HEK293 (cell line): ENCODE measurements at regions not wholly inside any gene's neighbourhood (a gene's known extent, or its start where the extent isn't known, plus 50 kb on each side); places are given as distances from the start of the nearest gene placed in this dataset.

Experiments
- CTCF ChIA-PET: fragments of 350-600 bp; formaldehyde crosslinking; extraction: SDS; loops from one replicate; lab custom pipeline; 2021; ENCODE audit warnings: antibody characterized with exemption; lab: Yijun Ruan, JAX
- POLR2A ChIA-PET: fragments of 300-600 bp; formaldehyde crosslinking; extraction: SDS; loops from one replicate; lab custom pipeline; 2020; ENCODE audit warnings: antibody characterized with exemption, inconsistent platforms; lab: Yijun Ruan, JAX
- H3K27ac ChIP-seq: fragments of 200-500 bp; sonication (Bioruptor generic); 2 replicates; pipeline ENCODE4 v1.5.1; 2014; ENCODE audit warnings: low read depth, low read length, control low read depth, inconsistent platforms; ENCODE audit errors: extremely low read depth
- H3K36me3 ChIP-seq, 2 experiments: fragments of 200-500 bp in 1 of 2; sonication (Bioruptor generic) in 1 of 2; 1 replicate in 1 of 2; 2 replicates in 1 of 2; pipeline ENCODE4 v1.5.1; 2014 to 2017; ENCODE audit warnings: inconsistent platforms in 2 of 2, low read length in 2 of 2; ENCODE audit not compliant: control insufficient read depth in 2 of 2, insufficient read depth in 1 of 2
- H3K4me1 ChIP-seq: fragments of 200-500 bp; sonication (Bioruptor generic); 2 replicates; pipeline ENCODE4 v1.5.1; 2014; ENCODE audit warnings: mild to moderate bottlenecking, low read length, inconsistent platforms; ENCODE audit not compliant: control insufficient read depth, insufficient read depth
- H3K4me3 ChIP-seq: 2 replicates; pipeline ENCODE4 v1.5.1; 2011; ENCODE audit warnings: low read depth, mild to moderate bottlenecking, control low read depth, low read length, moderate library complexity
- H3K9me3 ChIP-seq: fragments of 200-500 bp; sonication (Bioruptor generic); 2 replicates; pipeline ENCODE4 v1.5.1; 2014; ENCODE audit warnings: low read depth, low read length, inconsistent platforms; ENCODE audit not compliant: control insufficient read depth, insufficient read depth
- MYNN ChIP-seq: fragments of 450-650 bp; formaldehyde crosslinking; IDR thresholded peaks from 2 replicates; pipeline ENCODE4 v1.5.1; 2016; ENCODE audit warnings: missing biosample characterization, missing genetic modification characterization, borderline replicate concordance
- SCRT1 ChIP-seq: fragments of 450-650 bp; formaldehyde crosslinking; IDR thresholded peaks from 2 replicates; pipeline ENCODE4 v1.5.1; 2016; ENCODE audit warnings: missing biosample characterization, missing genetic modification characterization, borderline replicate concordance
- YY1 ChIP-seq: fragments of 450-650 bp; formaldehyde crosslinking; IDR thresholded peaks from 2 replicates; pipeline ENCODE4 v1.5.1; 2018; ENCODE audit warnings: missing biosample characterization, missing genetic modification characterization
- ZBTB21 ChIP-seq: fragments of 450-650 bp; formaldehyde crosslinking; IDR thresholded peaks from 2 replicates; pipeline ENCODE4 v1.5.1; 2017; ENCODE audit warnings: missing biosample characterization, missing genetic modification characterization
- ZNF280D ChIP-seq: fragments of 450-650 bp; formaldehyde crosslinking; IDR thresholded peaks from 2 replicates; pipeline ENCODE4 v1.5.1; 2016; ENCODE audit warnings: missing biosample characterization, missing genetic modification characterization
- ZNF354C ChIP-seq: fragments of 450-650 bp; formaldehyde crosslinking; IDR thresholded peaks from 2 replicates; pipeline ENCODE4 v1.5.1; 2016; ENCODE audit warnings: missing biosample characterization, missing genetic modification characterization, low read depth, borderline replicate concordance
- ZNF514 ChIP-seq: fragments of 450-650 bp; formaldehyde crosslinking; IDR thresholded peaks from 2 replicates; pipeline ENCODE4 v1.5.1; 2016; ENCODE audit warnings: missing biosample characterization, missing genetic modification characterization
- ZNF560 ChIP-seq: fragments of 450-650 bp; formaldehyde crosslinking; IDR thresholded peaks from 2 replicates; pipeline ENCODE4 v1.5.1; 2017; ENCODE audit warnings: missing biosample characterization, missing genetic modification characterization, borderline replicate concordance
- ZNF626 ChIP-seq: fragments of 450-650 bp; sonication (Bioruptor Pico); formaldehyde crosslinking; IDR thresholded peaks from 2 replicates; pipeline ENCODE4 v1.5.1; 2018; ENCODE audit warnings: missing biosample characterization, missing genetic modification characterization, inconsistent platforms
- ZNF777 ChIP-seq: fragments of 450-650 bp; formaldehyde crosslinking; IDR thresholded peaks from 2 replicates; pipeline ENCODE4 v1.5.1; 2017; ENCODE audit warnings: missing biosample characterization, missing genetic modification characterization, borderline replicate concordance
- ZNF843 ChIP-seq: fragments of 450-650 bp; formaldehyde crosslinking; IDR thresholded peaks from 2 replicates; pipeline ENCODE4 v1.5.1; 2016; ENCODE audit warnings: missing biosample characterization, missing genetic modification characterization
- TF ChIP-seq, protein P1 (sequence below): fragments of 450-650 bp; formaldehyde crosslinking; IDR thresholded peaks from 2 replicates; pipeline ENCODE4 v1.5.1; 2016; ENCODE audit warnings: missing biosample characterization, missing genetic modification characterization
- TF ChIP-seq, protein P2 (sequence below): fragments of 450-650 bp; formaldehyde crosslinking; IDR thresholded peaks from 2 replicates; pipeline ENCODE4 v1.5.1; 2016; ENCODE audit warnings: missing biosample characterization, missing genetic modification characterization, low read depth
- TF ChIP-seq, protein P3 (sequence below): fragments of 450-650 bp; formaldehyde crosslinking; IDR thresholded peaks from 2 replicates; pipeline ENCODE4 v1.5.1; 2016; ENCODE audit warnings: missing biosample characterization, missing genetic modification characterization

DNA sequence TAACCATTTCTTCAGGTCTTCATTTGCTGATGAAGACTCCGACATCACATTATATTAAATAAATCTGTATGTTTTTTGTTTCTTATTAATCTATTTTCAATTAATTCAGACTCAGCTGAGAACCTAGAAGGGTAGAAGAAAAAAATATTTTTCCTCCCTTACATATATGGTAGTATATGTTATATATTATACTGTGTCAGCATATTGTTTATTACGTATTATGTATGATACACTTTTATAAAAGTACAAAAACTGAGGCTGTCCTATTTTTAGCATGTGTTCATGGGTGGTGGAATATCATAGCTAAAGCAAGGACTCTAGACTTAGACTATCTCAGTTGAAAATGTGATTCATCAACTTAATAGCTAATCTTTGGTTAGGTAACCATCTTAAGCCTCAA, 149.3 kb downstream of the CENPC start:
- H3K9me3 ChIP-seq: no peaks in the 10 kb centered on the region
- CTCF ChIA-PET: interaction anchor here (0.6 to 0.8 kb wide), 3 partner anchors 12 to 991 kb away, joined by 3 read pairs; no protein-coding TSS in a partner anchor
- H3K4me3 ChIP-seq: no peak overlapping the region
- H3K36me3 ChIP-seq: no peaks in the 10 kb centered on the region
- POLR2A ChIA-PET: no interaction called here
- TF ChIP-seq ZNF777 (no peak), ZNF843 (tag by site-specific recombination) (no peak), ZNF560 (tag by site-specific recombination) (no peak), ZNF280D (tag by site-specific recombination) (no peak), ZNF354C (tag by site-specific recombination) (no peak), SCRT1 (no peak), MYNN (tag by site-specific recombination) (no peak)
- TF ChIP-seq, protein P1, sequence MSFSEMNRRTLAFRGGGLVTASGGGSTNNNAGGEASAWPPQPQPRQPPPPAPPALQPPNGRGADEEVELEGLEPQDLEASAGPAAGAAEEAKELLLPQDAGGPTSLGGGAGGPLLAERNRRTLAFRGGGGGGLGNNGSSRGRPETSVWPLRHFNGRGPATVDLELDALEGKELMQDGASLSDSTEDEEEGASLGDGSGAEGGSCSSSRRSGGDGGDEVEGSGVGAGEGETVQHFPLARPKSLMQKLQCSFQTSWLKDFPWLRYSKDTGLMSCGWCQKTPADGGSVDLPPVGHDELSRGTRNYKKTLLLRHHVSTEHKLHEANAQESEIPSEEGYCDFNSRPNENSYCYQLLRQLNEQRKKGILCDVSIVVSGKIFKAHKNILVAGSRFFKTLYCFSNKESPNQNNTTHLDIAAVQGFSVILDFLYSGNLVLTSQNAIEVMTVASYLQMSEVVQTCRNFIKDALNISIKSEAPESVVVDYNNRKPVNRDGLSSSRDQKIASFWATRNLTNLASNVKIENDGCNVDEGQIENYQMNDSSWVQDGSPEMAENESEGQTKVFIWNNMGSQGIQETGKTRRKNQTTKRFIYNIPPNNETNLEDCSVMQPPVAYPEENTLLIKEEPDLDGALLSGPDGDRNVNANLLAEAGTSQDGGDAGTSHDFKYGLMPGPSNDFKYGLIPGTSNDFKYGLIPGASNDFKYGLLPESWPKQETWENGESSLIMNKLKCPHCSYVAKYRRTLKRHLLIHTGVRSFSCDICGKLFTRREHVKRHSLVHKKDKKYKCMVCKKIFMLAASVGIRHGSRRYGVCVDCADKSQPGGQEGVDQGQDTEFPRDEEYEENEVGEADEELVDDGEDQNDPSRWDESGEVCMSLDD (tag by site-specific recombination): no peak
- TF ChIP-seq, protein P2, sequence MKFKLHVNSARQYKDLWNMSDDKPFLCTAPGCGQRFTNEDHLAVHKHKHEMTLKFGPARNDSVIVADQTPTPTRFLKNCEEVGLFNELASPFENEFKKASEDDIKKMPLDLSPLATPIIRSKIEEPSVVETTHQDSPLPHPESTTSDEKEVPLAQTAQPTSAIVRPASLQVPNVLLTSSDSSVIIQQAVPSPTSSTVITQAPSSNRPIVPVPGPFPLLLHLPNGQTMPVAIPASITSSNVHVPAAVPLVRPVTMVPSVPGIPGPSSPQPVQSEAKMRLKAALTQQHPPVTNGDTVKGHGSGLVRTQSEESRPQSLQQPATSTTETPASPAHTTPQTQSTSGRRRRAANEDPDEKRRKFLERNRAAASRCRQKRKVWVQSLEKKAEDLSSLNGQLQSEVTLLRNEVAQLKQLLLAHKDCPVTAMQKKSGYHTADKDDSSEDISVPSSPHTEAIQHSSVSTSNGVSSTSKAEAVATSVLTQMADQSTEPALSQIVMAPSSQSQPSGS (tag by site-specific recombination): no peak
- H3K27ac ChIP-seq: no peak overlapping the region
- no peaks in the 10 kb centered on the region for H3K4me1 ChIP-seq

- H3K4me3 ChIP-seq: no peak overlapping the region
- no peaks in the 10 kb centered on the region for H3K9me3 ChIP-seq
- no peak overlapping the region for H3K27ac ChIP-seq
- CTCF ChIA-PET: interaction anchor here (0.8 kb wide), 1 partner anchor 69 kb away, joined by 3 read pairs; no protein-coding TSS in a partner anchor
- POLR2A ChIA-PET: no interaction called here
- TF ChIP-seq, protein P3, sequence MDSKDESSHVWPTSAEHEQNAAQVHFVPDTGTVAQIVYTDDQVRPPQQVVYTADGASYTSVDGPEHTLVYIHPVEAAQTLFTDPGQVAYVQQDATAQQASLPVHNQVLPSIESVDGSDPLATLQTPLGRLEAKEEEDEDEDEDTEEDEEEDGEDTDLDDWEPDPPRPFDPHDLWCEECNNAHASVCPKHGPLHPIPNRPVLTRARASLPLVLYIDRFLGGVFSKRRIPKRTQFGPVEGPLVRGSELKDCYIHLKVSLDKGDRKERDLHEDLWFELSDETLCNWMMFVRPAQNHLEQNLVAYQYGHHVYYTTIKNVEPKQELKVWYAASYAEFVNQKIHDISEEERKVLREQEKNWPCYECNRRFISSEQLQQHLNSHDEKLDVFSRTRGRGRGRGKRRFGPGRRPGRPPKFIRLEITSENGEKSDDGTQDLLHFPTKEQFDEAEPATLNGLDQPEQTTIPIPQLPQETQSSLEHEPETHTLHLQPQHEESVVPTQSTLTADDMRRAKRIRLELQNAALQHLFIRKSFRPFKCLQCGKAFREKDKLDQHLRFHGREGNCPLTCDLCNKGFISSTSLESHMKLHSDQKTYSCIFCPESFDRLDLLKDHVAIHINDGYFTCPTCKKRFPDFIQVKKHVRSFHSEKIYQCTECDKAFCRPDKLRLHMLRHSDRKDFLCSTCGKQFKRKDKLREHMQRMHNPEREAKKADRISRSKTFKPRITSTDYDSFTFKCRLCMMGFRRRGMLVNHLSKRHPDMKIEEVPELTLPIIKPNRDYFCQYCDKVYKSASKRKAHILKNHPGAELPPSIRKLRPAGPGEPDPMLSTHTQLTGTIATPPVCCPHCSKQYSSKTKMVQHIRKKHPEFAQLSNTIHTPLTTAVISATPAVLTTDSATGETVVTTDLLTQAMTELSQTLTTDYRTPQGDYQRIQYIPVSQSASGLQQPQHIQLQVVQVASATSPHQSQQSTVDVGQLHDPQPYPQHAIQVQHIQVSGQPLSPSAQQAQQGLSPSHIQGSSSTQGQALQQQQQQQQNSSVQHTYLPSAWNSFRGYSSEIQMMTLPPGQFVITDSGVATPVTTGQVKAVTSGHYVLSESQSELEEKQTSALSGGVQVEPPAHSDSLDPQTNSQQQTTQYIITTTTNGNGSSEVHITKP (tag by site-specific recombination): no peak
- TF ChIP-seq ZNF514 (tag by site-specific recombination) (no peak), YY1 (no peak), ZNF626 (tag by site-specific recombination) (no peak), ZNF354C (tag by site-specific recombination) (no peak), ZBTB21 (tag by site-specific recombination) (no peak), SCRT1 (no peak), MYNN (tag by site-specific recombination) (no peak)
- H3K36me3 ChIP-seq: no peaks in the 10 kb centered on the region
- no peaks in the 10 kb centered on the region for H3K4me1 ChIP-seq
These were observed 150.4 kb downstream of the CENPC start for GRCh38 chr4:67394879-67395278.
